ENCODE measurements at regions not wholly inside any gene's neighbourhood (a gene's known extent, or its start where the extent isn't known, plus 50 kb on each side); places are given as distances from the start of the nearest gene placed in this dataset.

DNA sequence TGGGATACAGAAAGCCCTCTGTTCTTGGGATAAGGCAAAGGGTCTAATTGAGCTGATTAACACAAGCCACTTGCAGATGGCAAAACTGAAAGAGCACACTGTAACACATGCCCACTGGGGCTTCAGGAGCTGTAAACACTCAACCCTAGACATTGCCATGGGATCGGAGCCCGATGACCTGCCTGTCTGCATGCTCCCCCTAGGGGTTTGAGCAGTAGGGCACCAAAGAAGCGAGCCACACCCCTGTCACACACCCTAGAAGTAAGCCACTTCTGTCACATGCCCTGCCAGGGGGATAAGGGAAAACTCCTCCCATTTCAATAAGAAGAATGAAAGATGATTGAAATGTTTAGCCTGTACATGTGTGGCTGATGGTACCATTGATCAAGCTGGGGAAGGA lies 81.3 kb upstream of the IRX6 start:
- no peak for DNase-seq
- in situ Hi-C loops (cut with MboI; ENCODE audit: low pct_unique_long_range_greater_than_20kb, low sequenced_read_pairs): no loop called here

DNA sequence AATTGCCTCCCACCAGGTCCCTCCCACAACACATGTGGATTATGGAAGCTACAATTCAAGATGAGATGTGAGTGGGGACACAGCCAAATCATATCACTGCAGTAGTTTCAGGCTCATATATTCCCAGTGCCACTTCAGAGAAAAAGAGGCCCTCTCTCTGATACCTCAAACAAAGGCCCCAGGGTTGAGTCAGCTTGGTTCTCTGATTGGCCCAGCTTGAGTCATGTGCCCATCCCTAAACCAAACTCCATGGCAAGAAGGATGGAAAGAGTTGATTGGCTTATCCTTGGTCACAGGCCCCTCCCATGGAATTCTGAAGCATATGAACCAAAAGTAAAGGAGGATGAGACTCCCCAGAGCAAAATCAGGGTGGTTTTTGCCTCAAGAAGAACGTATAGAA lies 75.9 kb upstream of the IRX6 start:
- no peak for DNase-seq
- in situ Hi-C loops (cut with MboI; ENCODE audit: low pct_unique_long_range_greater_than_20kb, low sequenced_read_pairs): no loop called here

DNA sequence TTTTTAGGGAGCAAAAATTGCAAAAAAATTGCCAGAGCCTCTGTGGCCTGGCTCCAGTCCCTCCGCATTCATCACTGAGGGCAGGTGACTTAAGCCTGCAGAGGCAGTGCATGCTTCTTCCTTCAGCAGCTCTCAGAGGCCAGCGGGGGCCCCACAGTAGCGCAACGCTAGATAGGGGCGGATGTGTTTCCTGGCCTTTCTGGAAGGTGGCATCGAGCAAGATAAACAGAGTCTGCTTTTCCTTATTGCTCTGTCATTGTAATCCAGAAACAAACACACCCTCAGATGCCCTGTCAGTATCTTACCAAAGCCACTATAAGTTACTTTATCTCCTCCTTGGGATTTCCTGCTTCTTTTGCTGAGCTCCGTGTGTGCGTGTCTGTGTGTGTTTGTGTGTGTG lies 75.5 kb upstream of the IRX6 start:
- DNase-seq: no peak
- in situ Hi-C loops (cut with MboI; ENCODE audit: low pct_unique_long_range_greater_than_20kb, low sequenced_read_pairs): no loop called here

DNA sequence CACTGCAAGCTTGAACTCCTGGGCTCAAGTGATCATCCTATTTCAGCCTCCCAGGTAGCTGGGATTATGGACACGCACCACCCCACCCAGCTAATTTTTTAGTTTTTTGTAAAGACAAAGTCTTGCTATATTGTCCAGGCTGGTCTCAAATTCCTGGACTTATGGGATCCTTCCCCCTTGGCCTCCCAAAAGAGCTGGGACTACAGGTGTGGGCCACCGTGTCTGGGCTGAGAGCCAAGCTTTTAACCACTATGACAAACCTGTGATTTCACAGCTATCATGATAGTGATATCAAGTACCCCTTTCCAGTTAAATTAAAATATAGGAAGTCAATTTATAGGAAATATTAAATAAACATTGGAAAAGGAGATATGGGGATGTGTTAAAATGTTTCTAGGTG lies 74.6 kb upstream of the IRX6 start:
- no peak for DNase-seq

DNA sequence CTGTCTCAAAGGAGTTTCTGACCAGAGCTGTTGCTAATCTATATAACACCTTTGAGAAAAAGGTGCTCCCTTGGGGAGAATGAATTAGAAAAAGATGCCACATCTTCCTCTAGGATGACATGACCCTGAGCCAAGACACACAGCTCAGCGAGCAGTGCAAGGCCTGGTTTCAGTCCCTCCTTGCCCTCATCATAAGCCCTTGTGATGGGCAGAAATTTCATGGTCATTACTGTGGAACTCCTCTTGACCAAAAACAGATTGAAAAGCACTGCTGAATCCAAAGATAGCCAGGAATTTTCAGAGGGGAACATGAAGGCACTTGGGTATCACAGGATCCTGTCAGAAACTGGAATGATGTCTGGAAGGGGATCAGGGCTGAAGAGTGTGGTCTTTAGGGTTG lies 74.1 kb upstream of the IRX6 start:
- no peak for DNase-seq
- in situ Hi-C loops (cut with MboI; ENCODE audit: low pct_unique_long_range_greater_than_20kb, low sequenced_read_pairs): no loop called here

More for the DNA sequence above, 74.6 kb upstream of the IRX6 start:
- in situ Hi-C loops (cut with MboI; ENCODE audit: low pct_unique_long_range_greater_than_20kb, low sequenced_read_pairs): no loop called here

DNA sequence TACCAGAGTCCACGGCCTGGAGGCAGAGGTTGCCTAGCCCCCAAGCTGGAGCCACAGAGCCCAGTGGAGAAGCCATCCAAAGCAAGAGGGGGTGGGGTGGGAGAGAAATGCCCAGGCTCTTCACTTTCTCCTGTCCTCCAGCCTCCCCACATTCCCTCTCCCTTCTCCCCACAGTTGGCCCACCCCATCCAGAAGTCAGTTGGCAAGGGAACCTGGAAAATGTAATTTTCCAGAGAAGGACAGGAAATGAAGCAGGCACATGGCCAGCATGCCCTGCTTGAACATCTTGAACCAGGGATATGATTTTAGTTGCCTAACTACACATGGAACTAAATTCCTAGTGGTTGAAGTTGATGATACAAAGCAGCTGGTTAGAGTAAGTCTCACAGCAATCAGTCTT lies 73.3 kb upstream of the IRX6 start:
- in situ Hi-C loops (cut with MboI; ENCODE audit: low pct_unique_long_range_greater_than_20kb, low sequenced_read_pairs): no loop called here

DNA sequence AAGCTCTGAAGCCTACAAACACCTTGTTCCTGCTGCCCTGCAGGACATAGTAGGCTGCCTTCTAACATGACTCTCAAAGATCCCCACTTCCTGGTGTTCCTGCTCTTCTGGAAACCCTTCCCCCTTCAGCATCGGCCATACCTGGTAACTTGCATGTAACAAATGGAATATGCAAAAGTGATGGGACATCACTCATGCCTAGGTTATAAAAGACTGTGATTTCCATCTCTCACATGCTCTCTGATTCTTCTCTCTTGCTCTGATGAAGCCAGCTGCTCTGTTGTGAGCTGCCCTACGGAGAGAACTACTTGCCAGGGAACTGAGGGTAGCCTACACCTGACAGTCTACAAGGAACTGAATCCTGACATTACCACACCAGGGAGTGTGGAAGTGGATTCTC lies 72.9 kb upstream of the IRX6 start:
- in situ Hi-C loops (cut with MboI; ENCODE audit: low pct_unique_long_range_greater_than_20kb, low sequenced_read_pairs): no loop called here
- DNase-seq: no peak

More for the DNA sequence above, 73.3 kb upstream of the IRX6 start:
- no peak for DNase-seq

DNA sequence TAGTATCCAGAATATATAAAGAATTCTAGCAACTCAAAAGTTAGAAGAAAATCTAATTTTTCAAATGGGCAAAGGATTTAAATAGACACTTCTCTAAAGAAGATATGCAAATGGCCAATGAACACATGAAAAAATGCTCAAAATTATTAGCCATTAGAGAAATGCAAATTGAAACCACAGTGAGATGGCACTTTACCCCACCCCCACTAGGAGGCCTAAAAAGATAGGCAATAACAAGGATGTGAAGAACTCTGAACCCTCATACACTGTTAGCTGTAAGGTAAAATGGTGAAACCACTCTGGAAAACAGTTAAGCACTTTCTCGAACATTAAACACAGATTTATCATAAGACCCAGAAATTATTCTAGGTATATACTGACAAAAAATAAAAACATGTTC lies 71.4 kb upstream of the IRX6 start:
- in situ Hi-C loops (cut with MboI; ENCODE audit: low pct_unique_long_range_greater_than_20kb, low sequenced_read_pairs): no loop called here
- no peak for DNase-seq

DNA sequence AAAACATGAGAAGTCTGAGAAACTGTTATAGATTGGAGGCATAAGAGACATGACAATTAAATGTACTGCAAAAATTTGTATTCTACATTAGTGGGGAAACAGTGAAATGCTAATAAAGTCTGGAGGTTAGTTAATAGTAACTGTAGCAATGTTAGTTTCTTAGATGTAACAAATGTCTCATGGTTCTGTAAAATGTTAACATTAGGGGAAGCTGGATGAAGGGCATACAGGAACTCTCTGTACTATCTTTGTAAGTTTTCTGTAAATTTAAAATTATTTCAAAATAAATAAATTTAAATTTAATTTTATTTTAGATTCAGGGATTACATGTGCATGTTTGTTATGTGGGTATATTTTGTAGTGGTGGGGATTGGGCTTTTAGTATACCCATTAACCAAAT lies 70.0 kb upstream of the IRX6 start:
- in situ Hi-C loops (cut with MboI; ENCODE audit: low pct_unique_long_range_greater_than_20kb, low sequenced_read_pairs): no loop called here
- DNase-seq: no peak

DNA sequence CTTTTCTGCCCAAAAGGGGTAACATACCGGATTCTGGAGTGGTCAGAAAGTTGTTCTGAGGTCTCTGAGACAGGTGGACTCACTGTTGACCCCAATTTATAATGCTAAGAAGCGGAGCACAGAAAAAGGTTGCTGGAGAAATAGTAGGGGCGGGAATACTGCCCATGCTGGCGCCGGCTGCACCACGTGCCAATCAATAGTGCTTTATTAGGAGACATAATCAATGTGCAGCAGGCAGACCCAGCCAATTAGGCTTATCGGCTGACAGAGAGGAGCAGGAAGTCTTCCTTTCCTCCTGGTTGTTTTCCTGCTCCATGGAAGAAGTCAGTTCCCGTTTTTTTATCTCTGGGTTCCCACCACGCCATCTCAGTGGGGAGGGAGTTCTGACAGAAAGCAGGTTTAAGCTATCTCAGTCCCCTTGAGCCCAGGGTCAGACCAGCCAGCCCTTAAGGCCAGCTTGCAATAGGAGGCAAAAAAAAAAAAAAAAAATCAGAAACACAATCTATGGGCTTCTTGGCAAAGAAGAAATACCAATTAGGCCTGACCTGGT lies 68.2 kb upstream of the IRX6 start:
- in situ Hi-C loops (cut with MboI; ENCODE audit: low pct_unique_long_range_greater_than_20kb, low sequenced_read_pairs): no loop called here
- DNase-seq: peak; percentile 11

DNA sequence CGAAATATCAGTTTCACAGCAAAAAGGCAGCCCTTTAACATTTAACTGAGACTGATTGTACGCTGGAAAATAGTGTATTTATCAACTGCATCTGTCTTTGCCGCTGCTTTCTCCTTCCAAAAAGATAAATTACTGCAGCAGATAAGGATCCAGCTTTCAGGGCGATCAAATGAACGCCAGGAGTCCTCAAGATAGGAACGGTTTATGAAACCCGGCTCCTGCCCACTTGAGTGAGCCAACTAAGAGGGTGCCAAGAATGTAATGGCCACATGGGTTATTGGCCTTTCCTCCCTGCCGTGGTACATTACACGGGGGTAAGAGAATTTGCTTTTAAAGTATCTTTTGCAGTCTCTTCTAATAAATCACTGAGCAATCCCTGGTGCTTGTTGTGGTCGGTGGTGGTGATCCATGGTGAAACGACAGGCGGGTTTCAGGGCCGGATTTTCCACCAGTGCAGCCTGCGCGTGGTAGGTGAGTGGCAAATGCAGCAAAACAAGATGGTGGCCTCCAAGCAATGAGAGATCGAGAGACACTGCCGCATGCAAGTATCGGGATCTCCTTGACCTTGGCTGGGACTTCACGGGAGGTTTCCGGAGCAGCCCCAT lies 67.5 kb upstream of the IRX6 start:
- DNase-seq: no peak
- in situ Hi-C loops (cut with MboI; ENCODE audit: low pct_unique_long_range_greater_than_20kb, low sequenced_read_pairs): no loop called here

DNA sequence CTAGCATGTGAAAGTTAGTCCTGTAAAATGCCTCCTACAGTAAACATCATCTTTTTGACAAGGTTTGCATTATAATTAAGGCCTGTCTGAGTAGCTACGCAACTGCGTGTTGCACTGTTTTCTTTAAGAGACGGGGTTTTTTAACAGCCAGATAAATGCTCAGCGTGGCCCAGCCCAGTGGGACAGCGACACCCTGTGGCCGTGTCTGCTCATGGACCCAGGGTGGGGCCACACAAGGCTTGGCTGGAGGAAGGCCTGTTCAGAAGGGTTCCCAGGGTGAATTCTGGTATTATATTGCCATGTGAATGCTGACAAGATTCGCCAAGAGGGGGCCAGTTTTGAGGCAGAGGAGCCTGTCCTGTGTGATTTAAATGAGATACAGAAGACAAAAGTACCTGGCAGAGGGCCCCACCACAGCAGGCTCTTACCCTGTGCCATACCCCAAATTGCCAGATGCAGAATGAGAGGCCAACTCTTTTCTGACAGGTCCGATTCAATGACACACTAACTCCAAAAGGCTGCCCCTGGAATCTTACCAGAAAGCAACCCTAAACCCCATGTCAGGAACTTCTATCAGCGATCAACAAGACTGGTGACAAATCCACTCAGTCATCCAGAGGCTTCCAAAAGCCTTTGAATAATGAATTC lies 65.9 kb upstream of the IRX6 start:
- peak; percentile 79 for DNase-seq
- in situ Hi-C loops (cut with MboI; ENCODE audit: low pct_unique_long_range_greater_than_20kb, low sequenced_read_pairs): no loop called here

DNA sequence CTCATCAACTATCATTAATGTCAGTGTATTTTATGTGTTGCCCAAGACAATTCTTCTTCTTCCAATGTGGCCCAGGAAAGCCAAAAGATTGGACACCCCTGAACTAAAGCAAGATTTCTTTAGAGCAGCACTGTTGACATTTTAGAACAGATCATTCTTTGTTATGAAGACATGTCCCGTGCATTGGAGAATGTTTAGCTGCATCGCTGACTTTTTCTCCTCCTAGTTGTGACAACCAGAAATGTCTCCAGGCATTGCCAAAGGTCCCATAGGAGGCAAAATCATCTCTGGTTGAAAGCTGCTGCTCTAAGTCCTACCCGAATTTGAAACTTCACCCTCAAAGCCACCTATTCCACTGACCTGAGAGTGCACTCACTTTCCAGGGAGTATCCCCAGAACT lies 62.7 kb upstream of the IRX6 start:
- DNase-seq: no peak
- in situ Hi-C loops (cut with MboI; ENCODE audit: low pct_unique_long_range_greater_than_20kb, low sequenced_read_pairs): no loop called here

DNA sequence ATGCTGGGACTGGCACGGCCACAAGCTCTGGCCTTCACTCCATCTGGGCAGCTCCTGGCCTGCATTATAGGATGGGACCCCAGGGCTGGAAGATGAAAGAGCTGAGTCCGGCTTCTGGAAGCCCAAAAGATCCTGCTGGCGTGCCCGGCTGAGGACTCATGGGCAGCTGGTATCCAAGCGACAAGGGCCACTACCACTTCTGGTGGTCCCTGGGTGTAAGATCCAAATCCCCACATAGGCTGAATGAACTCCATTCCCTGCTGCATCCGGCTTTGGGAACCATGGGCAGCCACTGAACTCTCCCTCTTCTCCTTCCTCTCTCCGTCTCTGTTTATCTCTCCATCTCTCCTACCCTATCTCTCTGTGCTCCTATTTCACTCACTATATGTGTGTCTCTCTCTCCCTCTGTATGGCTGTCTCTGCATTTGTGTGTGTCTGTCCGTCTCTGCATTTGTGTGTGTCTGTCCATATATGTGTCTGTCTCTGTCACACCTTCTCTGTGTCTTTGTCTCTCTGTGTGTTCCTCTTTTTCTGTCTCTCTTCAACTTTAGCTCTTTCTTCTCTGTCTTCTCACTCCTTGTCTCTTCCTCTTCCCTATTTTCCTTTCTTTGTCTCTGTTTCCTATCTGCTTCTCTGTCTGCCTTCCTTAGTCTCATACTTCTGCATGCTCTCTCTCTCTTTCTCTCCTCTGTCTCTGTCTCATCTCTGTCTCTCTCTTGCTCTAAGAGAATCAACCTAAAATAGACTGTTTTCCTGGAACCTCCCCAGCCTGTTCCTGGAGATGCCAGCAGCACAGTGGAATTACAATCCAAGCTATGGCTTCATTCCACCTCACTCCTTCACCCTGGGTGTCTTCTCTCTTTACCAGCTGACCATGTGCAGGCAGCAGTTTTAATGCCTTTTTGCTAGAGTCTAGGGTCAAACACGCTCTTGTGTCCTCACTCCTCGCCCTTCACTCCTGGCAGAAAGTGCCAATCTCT lies 60.4 kb upstream of the IRX6 start:
- in situ Hi-C loops (cut with MboI; ENCODE audit: low pct_unique_long_range_greater_than_20kb, low sequenced_read_pairs): no loop called here
- DNase-seq: no peak

DNA sequence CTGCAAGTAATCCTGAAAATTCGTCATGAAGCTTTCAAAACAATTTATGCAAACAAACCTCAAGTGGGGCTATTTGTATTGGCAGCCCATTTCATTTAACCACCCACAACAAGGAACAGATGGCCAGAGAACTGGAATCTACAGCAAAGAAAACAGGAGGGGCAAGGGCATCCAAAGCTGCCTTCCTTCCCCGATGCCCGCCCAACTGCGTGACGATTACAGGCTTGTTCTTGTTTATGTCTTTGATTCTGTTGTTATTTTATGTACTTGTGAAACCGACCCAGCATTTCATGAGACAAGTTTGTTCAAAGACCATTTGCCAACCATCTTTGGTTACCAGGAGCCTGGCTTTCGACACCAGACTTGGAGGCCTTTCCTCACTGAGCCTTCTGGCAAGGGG lies 59.1 kb upstream of the IRX6 start:
- no peak for DNase-seq

DNA sequence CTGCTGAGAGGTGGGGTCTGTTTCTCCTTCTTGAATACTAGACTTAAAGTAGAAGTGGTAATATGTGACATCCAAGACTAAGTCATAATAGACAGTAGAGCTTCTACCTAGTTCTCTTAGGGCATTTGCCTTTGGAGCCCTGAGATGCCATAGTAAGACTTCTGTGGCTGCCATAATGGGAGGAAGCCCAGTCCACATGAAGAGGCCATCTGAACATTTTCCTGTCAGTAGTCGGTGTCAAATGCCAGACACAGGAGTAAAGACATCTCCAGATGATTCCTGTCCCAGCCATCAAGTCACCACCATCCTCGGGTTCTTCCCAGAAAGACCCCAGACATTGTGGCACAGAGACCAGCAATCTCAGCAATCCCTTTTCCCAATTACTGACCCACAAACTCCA lies 58.1 kb upstream of the IRX6 start:
- no peak for DNase-seq
- in situ Hi-C loops (cut with MboI; ENCODE audit: low pct_unique_long_range_greater_than_20kb, low sequenced_read_pairs): no loop called here

More for the DNA sequence above, 59.1 kb upstream of the IRX6 start:
- in situ Hi-C loops (cut with MboI; ENCODE audit: low pct_unique_long_range_greater_than_20kb, low sequenced_read_pairs): no loop called here

DNA sequence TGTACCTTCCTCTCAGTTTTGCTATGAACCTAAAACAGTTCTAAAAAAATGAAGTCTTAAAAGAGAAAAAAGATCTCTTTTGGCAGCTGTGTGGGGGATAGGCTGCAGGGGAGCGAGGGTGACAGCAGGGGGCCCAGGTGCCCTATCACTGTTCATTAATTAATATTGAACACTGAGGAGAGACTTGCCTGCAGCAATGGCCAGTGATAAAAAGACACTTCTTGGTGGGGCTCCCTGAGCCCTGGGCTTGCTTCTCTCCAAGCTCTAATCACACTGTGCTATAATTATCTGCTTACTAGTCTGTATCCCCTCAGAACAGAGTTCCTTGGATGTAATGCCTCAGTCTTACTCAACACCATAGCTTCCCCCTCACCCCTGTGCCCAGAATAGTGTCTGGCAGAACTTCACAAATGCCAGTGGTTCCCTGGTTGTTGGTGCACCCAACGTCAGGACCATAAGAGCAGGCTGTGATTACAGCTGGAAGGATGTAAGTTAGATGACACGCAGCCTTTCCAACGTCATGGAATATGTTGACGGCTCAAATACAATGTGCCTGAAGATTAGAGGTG lies 52.0 kb upstream of the IRX6 start:
- in situ Hi-C loops (cut with MboI; ENCODE audit: low pct_unique_long_range_greater_than_20kb, low sequenced_read_pairs): no loop called here
- no peak for DNase-seq

DNA sequence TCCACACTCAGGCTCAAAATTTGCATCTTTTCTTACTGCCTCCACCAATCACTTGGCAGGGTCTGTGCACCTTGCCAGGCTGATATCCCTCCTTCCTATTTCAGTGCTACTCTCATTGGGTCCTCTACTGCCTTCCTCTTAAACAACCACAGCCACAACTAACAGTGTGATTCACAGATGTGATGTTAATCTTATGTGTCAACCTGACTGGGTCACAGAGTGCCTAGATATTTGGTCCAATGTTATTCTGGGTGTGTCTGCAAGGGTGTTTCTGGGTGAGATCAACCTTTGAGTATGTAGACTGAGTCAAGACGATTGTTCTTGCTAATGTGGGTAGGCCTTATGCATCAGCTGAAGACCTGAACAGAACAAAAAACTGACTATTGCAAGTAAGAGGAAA lies 51.3 kb upstream of the IRX6 start:
- in situ Hi-C loops (cut with MboI; ENCODE audit: low pct_unique_long_range_greater_than_20kb, low sequenced_read_pairs): no loop called here
- no peak for DNase-seq

DNA sequence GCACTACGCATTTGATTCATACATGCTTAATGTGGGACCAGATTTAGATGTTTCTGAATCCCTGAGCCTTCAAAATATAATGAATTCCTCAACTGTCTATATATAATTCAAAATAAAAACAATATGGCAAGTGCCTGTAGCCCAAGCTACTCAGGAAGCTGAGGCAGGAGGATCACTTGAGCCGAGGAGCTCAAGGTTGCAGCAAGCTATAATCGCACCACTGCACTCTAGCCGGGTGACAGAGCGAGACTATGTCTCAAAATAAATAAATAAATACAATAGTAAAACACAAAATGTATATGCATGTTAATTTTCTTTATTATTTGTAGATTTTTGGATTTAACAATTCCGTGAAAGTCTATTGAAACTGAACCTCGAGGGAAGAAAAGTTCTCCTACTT lies 50.6 kb upstream of the IRX6 start:
- in situ Hi-C loops (cut with MboI; ENCODE audit: low pct_unique_long_range_greater_than_20kb, low sequenced_read_pairs): no loop called here
- no peak for DNase-seq

DNA sequence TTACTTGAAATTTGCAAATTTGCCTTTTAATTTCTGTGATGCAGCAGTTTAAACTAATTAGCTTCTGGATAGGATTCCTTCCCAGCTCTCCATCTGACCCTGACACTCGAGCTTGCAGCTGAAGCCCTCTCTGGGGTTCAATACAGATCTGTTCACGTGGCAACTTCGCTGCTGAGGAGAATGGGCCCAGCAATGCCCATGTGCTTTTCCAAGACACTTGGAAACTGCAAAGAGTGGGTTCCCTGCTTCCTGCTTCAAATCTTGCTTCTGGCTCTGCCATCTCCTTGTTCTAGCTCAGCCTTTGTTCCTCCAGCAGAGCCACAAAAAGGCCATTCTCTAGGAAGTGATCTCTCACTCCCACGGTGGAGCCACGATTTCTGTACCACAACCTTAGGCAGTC lies 50.0 kb upstream of the IRX6 start:
- no peak for DNase-seq
- in situ Hi-C loops (cut with MboI; ENCODE audit: low pct_unique_long_range_greater_than_20kb, low sequenced_read_pairs): no loop called here
